ENCODE measurements at regions not wholly inside any gene's neighbourhood (a gene's known extent, or its start where the extent isn't known, plus 50 kb on each side); places are given as distances from the start of the nearest gene placed in this dataset.

DNA sequence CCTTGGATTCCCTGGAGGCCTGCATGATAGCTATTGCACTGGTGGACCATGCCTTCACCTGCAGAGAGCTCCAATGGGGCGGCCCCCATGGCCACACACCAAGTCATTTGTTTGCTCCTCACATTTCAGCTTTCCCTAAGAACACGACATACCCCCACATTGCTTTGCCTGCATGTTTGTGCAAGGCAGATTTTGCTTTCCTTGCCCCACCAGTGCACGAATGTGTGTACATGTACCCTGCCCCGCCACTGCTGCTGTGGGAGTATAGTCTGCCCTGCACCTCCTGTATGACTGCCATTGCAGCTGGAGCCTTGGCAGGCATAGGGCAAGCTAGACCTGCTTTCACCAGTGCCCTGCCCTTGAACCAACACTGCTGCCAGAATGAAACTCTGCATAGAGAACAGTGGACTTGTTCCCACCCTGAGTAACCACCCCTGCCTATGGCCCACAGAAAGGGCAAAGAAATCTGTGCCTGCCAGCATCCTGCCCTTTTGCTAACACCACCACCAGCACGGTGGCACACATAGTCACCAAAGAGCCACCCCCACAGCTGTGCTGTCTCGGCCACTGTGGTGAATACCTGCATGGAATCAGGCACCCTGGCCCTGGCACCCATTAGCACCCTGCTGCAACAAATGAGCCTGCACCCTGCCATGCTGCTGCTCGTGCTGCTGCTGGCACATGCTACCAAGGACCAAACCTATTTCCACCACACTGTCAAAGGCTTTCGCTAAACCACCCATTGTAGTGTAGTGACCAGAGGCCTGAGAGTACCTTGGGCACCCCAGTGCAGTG, 661.7 kb upstream of the FAM241A start:
- no peak overlapping the region for H2AFZ ChIP-seq (ENCODE audit: low read length)
- no peak overlapping the region for H2BK12ac ChIP-seq (ENCODE audit: low read depth, low read length)
- H3K23ac ChIP-seq (ENCODE audit: insufficient read length), result no peak overlapping the region
- ChIA-PET CTCF (ENCODE audit: partially characterized antibody) (interaction anchor here (0.8 to 1.5 kb wide), 2 partner anchors 16 to 380 kb away, joined by 3 read pairs; no protein-coding TSS in a partner anchor), POLR2A (ENCODE audit: partially characterized antibody) (no interaction called here)
- H3K23me2 ChIP-seq (ENCODE audit: low read depth, low read length), result no peaks in the 10 kb centered on the region
- H3K36me3 ChIP-seq (ENCODE audit: control insufficient read depth in 2 of 4, insufficient read depth in 4 of 4, low read length in 3 of 4), result no peaks in the 10 kb centered on the region
- no peak overlapping the region for H2AK5ac ChIP-seq (ENCODE audit: low read depth, low read length)
- H3K79me2 ChIP-seq (ENCODE audit: control insufficient read depth in 1 of 2, insufficient read depth in 2 of 2, low read length in 2 of 2), result no peaks in the 10 kb centered on the region
- no peak overlapping the region for H2BK5ac ChIP-seq (ENCODE audit: low read depth, low read length)
- no peak for FAIRE-seq
- H4K8ac ChIP-seq (ENCODE audit: extremely low read depth, insufficient read depth, low read length), result no peak overlapping the region
- no peaks in the 10 kb centered on the region for H4K20me1 ChIP-seq (replicated peaks in 1 of 2; ENCODE audit: control insufficient read depth in 1 of 2, insufficient read depth in 2 of 2, low read length in 2 of 2)
- H3K4me2 ChIP-seq (ENCODE audit: insufficient read depth in 1 of 2, low read depth in 2 of 2, low read length in 2 of 2), result no peak overlapping the region
- no peak overlapping the region for H3K4me3 ChIP-seq (ENCODE audit: extremely low read depth in 1 of 4, insufficient read depth in 2 of 4, low read depth in 3 of 4, low read length in 4 of 4)
- no peak overlapping the region for H2BK15ac ChIP-seq (ENCODE audit: low read length)
- no peak overlapping the region for H3K18ac ChIP-seq (ENCODE audit: extremely low read depth, low read length)
- no peaks in the 10 kb centered on the region for H3K79me1 ChIP-seq (ENCODE audit: low read depth, low read length)
- H4K91ac ChIP-seq (replicated peaks; ENCODE audit: insufficient read length, low read length), result no peak overlapping the region
- H3K9ac ChIP-seq (replicated peaks in 1 of 4; ENCODE audit: extremely low read depth in 1 of 4, low read depth in 3 of 4, low read length in 3 of 4), result no peak overlapping the region
- H3K27me3 ChIP-seq (replicated peaks in 1 of 4; ENCODE audit: control insufficient read depth in 3 of 4, extremely low read depth in 1 of 4, insufficient read depth in 3 of 4, low read length in 3 of 4), result peaks cover 0 to 1% (median 0%) of the 10 kb centered on the region in 4 experiments; a peak in 1 of 7 replicates
- H3K4ac ChIP-seq (replicated peaks; ENCODE audit: insufficient read length, low read depth, low read length), result no peak overlapping the region
- H3K14ac ChIP-seq (ENCODE audit: insufficient read length), result no peak overlapping the region
- H3K4me1 ChIP-seq (replicated peaks in 1 of 4; ENCODE audit: control insufficient read depth in 3 of 4, insufficient read depth in 4 of 4, low read length in 3 of 4), result no peaks in the 10 kb centered on the region
- no peak overlapping the region for H3K27ac ChIP-seq (ENCODE audit: low read depth, low read length)
- no peak overlapping the region for H3K56ac ChIP-seq (replicated peaks; ENCODE audit: insufficient read length, low read depth, low read length)
- H3K9me3 ChIP-seq (ENCODE audit: insufficient read depth in 2 of 2, low read depth in 1 of 2, low read length in 1 of 2), result no peaks in the 10 kb centered on the region
- no peak overlapping the region for H2BK20ac ChIP-seq (ENCODE audit: low read length)
- no peak for DNase-seq (ENCODE audit: low read depth in 1 of 2, low spot score in 2 of 2)
- H4K5ac ChIP-seq (ENCODE audit: insufficient read length, low read depth, low read length), result no peak overlapping the region
- WGBS, 2 experiments (ENCODE audit: extremely low coverage in 1 of 2, insufficient coverage in 1 of 2, insufficient read length in 1 of 2, insufficient replicate concordance in 2 of 2, low coverage in 1 of 2, low lambda C conversion rate in 2 of 2, missing lambda C conversion rate in 1 of 2), result 90% methylated on average over 8 of the region's 8 CpGs; no CpG with 5 or more reads in 1 of the 2 experiments
- H2BK120ac ChIP-seq (replicated peaks; ENCODE audit: low read depth, low read length), result no peak overlapping the region
- no peak for TF ChIP-seq BCL11A (IDR thresholded peaks at IDR 0.05; ENCODE audit: low read depth in 2 of 2, low read length in 2 of 2)
- no peak for TF ChIP-seq TAF7 (optimal IDR thresholded peaks at IDR 0.05; ENCODE audit: borderline replicate concordance, low read depth, low read length)
- TF ChIP-seq HDAC2 (IDR thresholded peaks at IDR 0.05; ENCODE audit: borderline replicate concordance in 1 of 2, low read depth in 2 of 2, low read length in 2 of 2), result no peak
- TF ChIP-seq RFX5 (IDR thresholded peaks at IDR 0.05; ENCODE audit: borderline replicate concordance, low read depth, low read length), result no peak
- no peak for TF ChIP-seq FOSL1 (IDR thresholded peaks at IDR 0.05; ENCODE audit: insufficient read depth, low read depth, low read length)
- no peak for TF ChIP-seq MAFK (IDR thresholded peaks at IDR 0.05; ENCODE audit: low read depth, low read length)
- no peak for TF ChIP-seq KDM4A (IDR thresholded peaks at IDR 0.05; ENCODE audit: low read depth, low read length, severe bottlenecking)
- TF ChIP-seq CREB1 (IDR thresholded peaks at IDR 0.05), result no peak
- TF ChIP-seq, protein P1, sequence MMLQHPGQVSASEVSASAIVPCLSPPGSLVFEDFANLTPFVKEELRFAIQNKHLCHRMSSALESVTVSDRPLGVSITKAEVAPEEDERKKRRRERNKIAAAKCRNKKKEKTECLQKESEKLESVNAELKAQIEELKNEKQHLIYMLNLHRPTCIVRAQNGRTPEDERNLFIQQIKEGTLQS (IDR thresholded peaks at IDR 0.05; ENCODE audit: insufficient read depth, low read depth, low read length), result no peak
- no peak for TF ChIP-seq CBX8 (IDR thresholded peaks at IDR 0.05; ENCODE audit: borderline replicate concordance, low read depth, low read length)
